ENCODE measurements at regions not wholly inside any gene's neighbourhood (a gene's known extent, or its start where the extent isn't known, plus 50 kb on each side); places are given as distances from the start of the nearest gene placed in this dataset.

GRCh38 chr2:167833294-167833693, 414.1 kb downstream of the STK39 start:
- TF ChIP-seq EP300 (conservative IDR thresholded peaks at IDR 0.05; ENCODE audit: poor library complexity, severe bottlenecking) (no peak), TAF1 (IDR thresholded peaks at IDR 0.05; ENCODE audit: low read depth) (no peak), CTCF (IDR thresholded peaks at IDR 0.05; ENCODE audit: poor library complexity, severe bottlenecking) (no peak)

All from neural cell (in vitro differentiated cells).